BJ (cell line): ENCODE measurements at regions not wholly inside any gene's neighbourhood (a gene's known extent, or its start where the extent isn't known, plus 50 kb on each side); places are given as distances from the start of the nearest gene placed in this dataset.

ENCODE experiments used
- CTCF ChIA-PET: fragments of 350-600 bp; formaldehyde crosslinking; extraction: SDS; loops from one replicate; lab custom pipeline; 2021; ENCODE audit warnings: antibody characterized with exemption, inconsistent platforms; lab: Yijun Ruan, JAX
- POLR2A ChIA-PET: fragments of 300-600 bp; sonication (Branson Sonifier 250); formaldehyde crosslinking; extraction: SDS; loops from one replicate; lab custom pipeline; 2021; ENCODE audit warnings: antibody characterized with exemption; lab: Charles Lee
- DNase-seq: peaks from one replicate; pipeline ENCODE4 v3.0.0-alpha.2; 2011; ENCODE audit warnings: low read depth
- H3K27me3 ChIP-seq: 2 replicates; pipeline ENCODE4 v1.6.0; 2011; ENCODE audit warnings: low read length; ENCODE audit not compliant: control insufficient read depth, insufficient read depth
- H3K36me3 ChIP-seq: 2 replicates; pipeline ENCODE4 v1.5.1; 2011; ENCODE audit warnings: low read length; ENCODE audit not compliant: control insufficient read depth, insufficient read depth
- H3K4me3 ChIP-seq: 2 replicates; pipeline ENCODE4 v1.5.1; 2011; ENCODE audit warnings: low read depth, mild to moderate bottlenecking, control low read depth, low read length
- CTCF ChIP-seq: IDR thresholded peaks from 2 replicates; pipeline ENCODE4 v1.5.1; 2011; ENCODE audit warnings: low read depth, mild to moderate bottlenecking, control low read depth, inconsistent platforms, low read length, moderate library complexity; ENCODE audit not compliant: insufficient read depth

- H3K27me3 ChIP-seq, result no peaks in the 10 kb centered on the region
- no peak for TF ChIP-seq CTCF
- CTCF ChIA-PET, result no interaction called here
- H3K4me3 ChIP-seq, result no peak overlapping the region
- DNase-seq, result no peak
- POLR2A ChIA-PET, result no interaction called here
- H3K36me3 ChIP-seq, result no peaks in the 10 kb centered on the region
Measured at GRCh38 chr5:152623951-152624350, 218.9 kb upstream of the NMUR2 start.

GRCh38 chr5:152625696-152626095 is 220.6 kb upstream of the NMUR2 start:
- no peaks in the 10 kb centered on the region for H3K36me3 ChIP-seq
- H3K27me3 ChIP-seq, result no peaks in the 10 kb centered on the region
- ChIA-PET POLR2A (no interaction called here), CTCF (no interaction called here)
- DNase-seq, result no peak
- TF ChIP-seq CTCF, result no peak
- H3K4me3 ChIP-seq, result no peak overlapping the region

- DNase-seq, result no peak
- CTCF ChIA-PET, result no interaction called here
Measured at GRCh38 chr5:152631221-152631620, 226.1 kb upstream of the NMUR2 start.

GRCh38 chr5:152632360-152632759 is 227.3 kb upstream of the NMUR2 start:
- no peaks in the 10 kb centered on the region for H3K36me3 ChIP-seq
- ChIA-PET POLR2A (no interaction called here), CTCF (no interaction called here)
- H3K27me3 ChIP-seq, result no peaks in the 10 kb centered on the region
- no peak for TF ChIP-seq CTCF
- DNase-seq, result no peak
- H3K4me3 ChIP-seq, result no peak overlapping the region

More at GRCh38 chr5:152631221-152631620, 226.1 kb upstream of the NMUR2 start:
- Histone ChIP-seq H3K27me3 (no peaks in the 10 kb centered on the region), H3K4me3 (no peak overlapping the region), H3K36me3 (no peaks in the 10 kb centered on the region)
- TF ChIP-seq CTCF, result no peak
- POLR2A ChIA-PET, result no interaction called here

GRCh38 chr5:152634586-152634985 is 229.5 kb upstream of the NMUR2 start:
- no peak overlapping the region for H3K4me3 ChIP-seq
- CTCF ChIA-PET, result interaction anchor here (0.6 kb wide), 1 partner anchor 894 kb away, joined by 3 read pairs; no protein-coding TSS in a partner anchor
- no peaks in the 10 kb centered on the region for H3K36me3 ChIP-seq
- no peak for DNase-seq
- TF ChIP-seq CTCF, result no peak
- POLR2A ChIA-PET, result no interaction called here
- H3K27me3 ChIP-seq, result no peaks in the 10 kb centered on the region
